Erythroblast (primary cell): ENCODE measurements at regions not wholly inside any gene's neighbourhood (a gene's known extent, or its start where the extent isn't known, plus 50 kb on each side); places are given as distances from the start of the nearest gene placed in this dataset.

Experiments
- GATA1 ChIP-seq: IDR thresholded peaks from 2 replicates; pipeline ENCODE4 v1.6.1; 2011; ENCODE audit warnings: low read depth, mild to moderate bottlenecking, control low read depth, low read length, moderate library complexity
- POLR2A ChIP-seq: IDR thresholded peaks from 2 replicates; pipeline ENCODE4 v1.6.1; 2011; ENCODE audit warnings: mild to moderate bottlenecking, low read length

DNA sequence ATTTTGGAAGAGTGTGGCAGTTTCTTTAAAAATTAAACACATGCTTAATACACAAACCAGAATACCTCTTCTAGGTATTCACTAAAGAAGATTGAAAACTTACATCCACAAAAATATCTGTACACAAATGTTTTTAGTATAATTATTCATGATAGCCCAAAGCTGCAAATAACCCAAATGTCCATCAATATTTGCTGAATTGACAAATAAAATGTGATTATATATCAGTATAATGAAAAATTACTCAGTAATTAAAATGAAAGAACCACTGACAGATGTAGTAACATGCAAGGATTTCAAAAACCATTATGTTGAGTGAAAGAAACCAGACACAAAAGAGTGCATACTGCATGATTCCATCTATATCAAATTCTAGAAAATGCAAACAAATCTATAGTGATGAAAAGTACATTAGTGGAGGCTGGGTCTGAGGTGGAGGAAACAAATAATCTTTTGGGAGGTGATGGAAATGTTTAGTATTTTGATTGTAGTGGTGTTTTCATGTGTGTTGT, 94.8 kb downstream of the QPCT start:
- TF ChIP-seq POLR2A (no peak), GATA1 (no peak)
